Right lobe of liver (tissue), 4 donors: ENCODE measurements at regions not wholly inside any gene's neighbourhood (a gene's known extent, or its start where the extent isn't known, plus 50 kb on each side); places are given as distances from the start of the nearest gene placed in this dataset.

Source experiments
- POLR2A ChIP-seq: fragments of 450-650 bp; IDR thresholded peaks from one replicate; pipeline ENCODE4 v1.6.1; 2017; ENCODE audit warnings: antibody characterized with exemption, mild to moderate bottlenecking
- TF ChIP-seq, protein P1 (sequence below), 4 donors: fragments of 200-600 bp in 3 of 4; fragments of 450-650 bp in 1 of 4; IDR thresholded peaks; one replicate each; pipeline versions ENCODE4 v1.5.1 to v1.8.0; 2016 to 2022; ENCODE audit warnings: antibody characterized with exemption in 4 of 4, mild to moderate bottlenecking in 2 of 4
- donor health status: DM: no; HTN: no; CAD: no.
- donor health status: DM: no; HTN: no; CAD: no.
- donor health status: DM: no; HTN: yes; CAD: no.

- TF ChIP-seq, protein P1, sequence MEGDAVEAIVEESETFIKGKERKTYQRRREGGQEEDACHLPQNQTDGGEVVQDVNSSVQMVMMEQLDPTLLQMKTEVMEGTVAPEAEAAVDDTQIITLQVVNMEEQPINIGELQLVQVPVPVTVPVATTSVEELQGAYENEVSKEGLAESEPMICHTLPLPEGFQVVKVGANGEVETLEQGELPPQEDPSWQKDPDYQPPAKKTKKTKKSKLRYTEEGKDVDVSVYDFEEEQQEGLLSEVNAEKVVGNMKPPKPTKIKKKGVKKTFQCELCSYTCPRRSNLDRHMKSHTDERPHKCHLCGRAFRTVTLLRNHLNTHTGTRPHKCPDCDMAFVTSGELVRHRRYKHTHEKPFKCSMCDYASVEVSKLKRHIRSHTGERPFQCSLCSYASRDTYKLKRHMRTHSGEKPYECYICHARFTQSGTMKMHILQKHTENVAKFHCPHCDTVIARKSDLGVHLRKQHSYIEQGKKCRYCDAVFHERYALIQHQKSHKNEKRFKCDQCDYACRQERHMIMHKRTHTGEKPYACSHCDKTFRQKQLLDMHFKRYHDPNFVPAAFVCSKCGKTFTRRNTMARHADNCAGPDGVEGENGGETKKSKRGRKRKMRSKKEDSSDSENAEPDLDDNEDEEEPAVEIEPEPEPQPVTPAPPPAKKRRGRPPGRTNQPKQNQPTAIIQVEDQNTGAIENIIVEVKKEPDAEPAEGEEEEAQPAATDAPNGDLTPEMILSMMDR (IDR thresholded peaks at IDR 0.05), result no peak
- TF ChIP-seq POLR2A, result no peak
Observed at GRCh38 chr13:109989686-109990085, 203.3 kb upstream of the IRS2 start.
